SK-N-MC (cell line): ENCODE measurements at regions not wholly inside any gene's neighbourhood (a gene's known extent, or its start where the extent isn't known, plus 50 kb on each side); places are given as distances from the start of the nearest gene placed in this dataset.

Source experiments
- EZH2 ChIP-seq: fragments of 200-600 bp; sonication (generic); IDR thresholded peaks from one replicate; pipeline ENCODE4 v1.6.1; 2017; ENCODE audit warnings: antibody characterized with exemption
- FOXP2 ChIP-seq: optimal IDR thresholded peaks from 2 replicates; pipeline ENCODE3; 2011; ENCODE audit warnings: mild to moderate bottlenecking, moderate library complexity; ENCODE audit not compliant: insufficient read depth; ENCODE audit errors: extremely low read length, control extremely low read depth
- POLR2AphosphoS5 ChIP-seq: IDR thresholded peaks from 2 replicates; pipeline ENCODE4 v1.6.1; 2012; ENCODE audit warnings: mild to moderate bottlenecking, low read depth, low read length, borderline replicate concordance

- TF ChIP-seq EZH2 (no peak), POLR2AphosphoS5 (no peak), FOXP2 (no peak)
Measured at GRCh38 chr11:59012398-59013265, 73.3 kb downstream of the GLYATL1 start.
